ENCODE measurements at regions not wholly inside any gene's neighbourhood (a gene's known extent, or its start where the extent isn't known, plus 50 kb on each side); places are given as distances from the start of the nearest gene placed in this dataset.

DNA sequence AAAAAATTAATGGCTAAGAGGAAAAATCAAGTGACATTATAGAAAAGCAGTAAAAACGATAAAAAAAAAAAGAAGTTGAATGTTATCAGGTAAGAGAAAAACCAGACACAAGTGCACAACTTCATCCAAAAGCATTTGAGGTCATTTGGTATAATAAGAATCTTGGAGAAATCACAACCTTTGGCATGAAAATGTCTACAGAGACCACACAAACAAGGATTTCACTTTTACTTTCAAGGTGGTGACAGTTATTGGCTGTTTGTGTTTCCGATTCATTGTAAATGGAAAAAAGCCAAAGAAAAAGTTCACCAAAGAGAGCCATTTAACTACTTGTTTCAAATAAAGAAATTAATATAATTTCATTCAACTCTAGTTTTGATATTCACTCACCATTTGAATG, 1193.5 kb downstream of the PCDH9 start (continued):
- TF ChIP-seq, protein P1, sequence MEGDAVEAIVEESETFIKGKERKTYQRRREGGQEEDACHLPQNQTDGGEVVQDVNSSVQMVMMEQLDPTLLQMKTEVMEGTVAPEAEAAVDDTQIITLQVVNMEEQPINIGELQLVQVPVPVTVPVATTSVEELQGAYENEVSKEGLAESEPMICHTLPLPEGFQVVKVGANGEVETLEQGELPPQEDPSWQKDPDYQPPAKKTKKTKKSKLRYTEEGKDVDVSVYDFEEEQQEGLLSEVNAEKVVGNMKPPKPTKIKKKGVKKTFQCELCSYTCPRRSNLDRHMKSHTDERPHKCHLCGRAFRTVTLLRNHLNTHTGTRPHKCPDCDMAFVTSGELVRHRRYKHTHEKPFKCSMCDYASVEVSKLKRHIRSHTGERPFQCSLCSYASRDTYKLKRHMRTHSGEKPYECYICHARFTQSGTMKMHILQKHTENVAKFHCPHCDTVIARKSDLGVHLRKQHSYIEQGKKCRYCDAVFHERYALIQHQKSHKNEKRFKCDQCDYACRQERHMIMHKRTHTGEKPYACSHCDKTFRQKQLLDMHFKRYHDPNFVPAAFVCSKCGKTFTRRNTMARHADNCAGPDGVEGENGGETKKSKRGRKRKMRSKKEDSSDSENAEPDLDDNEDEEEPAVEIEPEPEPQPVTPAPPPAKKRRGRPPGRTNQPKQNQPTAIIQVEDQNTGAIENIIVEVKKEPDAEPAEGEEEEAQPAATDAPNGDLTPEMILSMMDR (IDR thresholded peaks at IDR 0.05; ENCODE audit: low read depth, low read length, missing input control) = no peak

DNA sequence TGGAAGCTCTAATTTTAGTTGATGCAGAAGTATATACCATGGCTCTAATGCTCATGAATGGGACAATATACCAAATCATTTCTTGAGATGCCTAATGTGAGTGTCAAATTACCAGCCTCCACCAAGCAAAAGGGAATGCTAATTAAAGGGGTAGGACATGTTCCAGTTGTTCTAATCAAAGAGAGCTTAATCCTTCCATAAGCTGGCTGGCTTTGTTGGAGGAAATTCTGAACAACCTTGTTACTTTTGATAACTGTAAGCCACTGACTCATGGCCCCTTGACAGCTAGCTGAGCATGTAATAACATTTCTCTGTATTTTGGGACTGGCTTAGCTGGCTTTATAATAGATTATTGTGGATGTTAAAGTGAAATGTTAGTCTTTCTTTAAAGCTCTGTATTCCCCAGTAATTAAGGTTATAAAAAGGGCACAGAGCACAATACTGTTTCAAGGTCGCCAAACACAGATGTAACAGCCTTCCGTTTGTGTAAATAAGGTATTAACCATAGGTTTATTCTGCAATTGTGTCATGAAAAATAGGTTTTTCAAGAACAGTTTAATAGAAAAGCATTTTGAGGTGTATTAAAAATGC, 1194.0 kb downstream of the PCDH9 start:
- Histone ChIP-seq H3K4me3 (ENCODE audit: low read depth in 1 of 3, low read length in 3 of 3) (no peak overlapping the region), H3K9me3 (ENCODE audit: control insufficient read depth in 4 of 4, low read length in 3 of 4) (no peaks in the 10 kb centered on the region), H3K27ac (ENCODE audit: low read depth in 1 of 2, low read length in 2 of 2) (no peak overlapping the region), H3K4me1 (ENCODE audit: control insufficient read depth in 4 of 4, insufficient read depth in 4 of 4, low read length in 3 of 4) (no peaks in the 10 kb centered on the region), H3K27me3 (ENCODE audit: control insufficient read depth in 4 of 4, insufficient read depth in 4 of 4, low read length in 3 of 4) (no peaks in the 10 kb centered on the region), H3K9ac (ENCODE audit: low read depth in 1 of 2, low read length in 2 of 2) (no peak overlapping the region), H3K36me3 (ENCODE audit: control insufficient read depth in 4 of 4, insufficient read depth in 3 of 4, low read depth in 1 of 4, low read length in 3 of 4) (no peaks in the 10 kb centered on the region)
- WGBS = 53% methylated on average over 2 of the region's 2 CpGs
- DNase-seq (ENCODE audit: low spot score) = no peak
- TF ChIP-seq NR2F2 (IDR thresholded peaks at IDR 0.05) (no peak), JUND (IDR thresholded peaks at IDR 0.05) (no peak), RXRA (IDR thresholded peaks at IDR 0.05) (no peak), GABPA (IDR thresholded peaks at IDR 0.05 in 1 of 2, conservative IDR thresholded peaks at IDR 0.05 in 1 of 2) (no peak), SP1 (IDR thresholded peaks at IDR 0.05) (no peak), YY1 (IDR thresholded peaks at IDR 0.05) (no peak), FOXA1 (IDR thresholded peaks at IDR 0.05) (no peak), RAD21 (IDR thresholded peaks at IDR 0.05) (no peak), EGR1 (IDR thresholded peaks at IDR 0.05; ENCODE audit: low read depth in 2 of 2) (no peak)
- TF ChIP-seq, protein P2, sequence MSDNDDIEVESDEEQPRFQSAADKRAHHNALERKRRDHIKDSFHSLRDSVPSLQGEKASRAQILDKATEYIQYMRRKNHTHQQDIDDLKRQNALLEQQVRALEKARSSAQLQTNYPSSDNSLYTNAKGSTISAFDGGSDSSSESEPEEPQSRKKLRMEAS (IDR thresholded peaks at IDR 0.05) = no peak
- TF ChIP-seq, protein P3, sequence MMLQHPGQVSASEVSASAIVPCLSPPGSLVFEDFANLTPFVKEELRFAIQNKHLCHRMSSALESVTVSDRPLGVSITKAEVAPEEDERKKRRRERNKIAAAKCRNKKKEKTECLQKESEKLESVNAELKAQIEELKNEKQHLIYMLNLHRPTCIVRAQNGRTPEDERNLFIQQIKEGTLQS (IDR thresholded peaks at IDR 0.05) = no peak
- TF ChIP-seq, protein P1 (IDR thresholded peaks at IDR 0.05; ENCODE audit: low read depth, low read length, missing input control) = no peak
- TF ChIP-seq, protein P4, sequence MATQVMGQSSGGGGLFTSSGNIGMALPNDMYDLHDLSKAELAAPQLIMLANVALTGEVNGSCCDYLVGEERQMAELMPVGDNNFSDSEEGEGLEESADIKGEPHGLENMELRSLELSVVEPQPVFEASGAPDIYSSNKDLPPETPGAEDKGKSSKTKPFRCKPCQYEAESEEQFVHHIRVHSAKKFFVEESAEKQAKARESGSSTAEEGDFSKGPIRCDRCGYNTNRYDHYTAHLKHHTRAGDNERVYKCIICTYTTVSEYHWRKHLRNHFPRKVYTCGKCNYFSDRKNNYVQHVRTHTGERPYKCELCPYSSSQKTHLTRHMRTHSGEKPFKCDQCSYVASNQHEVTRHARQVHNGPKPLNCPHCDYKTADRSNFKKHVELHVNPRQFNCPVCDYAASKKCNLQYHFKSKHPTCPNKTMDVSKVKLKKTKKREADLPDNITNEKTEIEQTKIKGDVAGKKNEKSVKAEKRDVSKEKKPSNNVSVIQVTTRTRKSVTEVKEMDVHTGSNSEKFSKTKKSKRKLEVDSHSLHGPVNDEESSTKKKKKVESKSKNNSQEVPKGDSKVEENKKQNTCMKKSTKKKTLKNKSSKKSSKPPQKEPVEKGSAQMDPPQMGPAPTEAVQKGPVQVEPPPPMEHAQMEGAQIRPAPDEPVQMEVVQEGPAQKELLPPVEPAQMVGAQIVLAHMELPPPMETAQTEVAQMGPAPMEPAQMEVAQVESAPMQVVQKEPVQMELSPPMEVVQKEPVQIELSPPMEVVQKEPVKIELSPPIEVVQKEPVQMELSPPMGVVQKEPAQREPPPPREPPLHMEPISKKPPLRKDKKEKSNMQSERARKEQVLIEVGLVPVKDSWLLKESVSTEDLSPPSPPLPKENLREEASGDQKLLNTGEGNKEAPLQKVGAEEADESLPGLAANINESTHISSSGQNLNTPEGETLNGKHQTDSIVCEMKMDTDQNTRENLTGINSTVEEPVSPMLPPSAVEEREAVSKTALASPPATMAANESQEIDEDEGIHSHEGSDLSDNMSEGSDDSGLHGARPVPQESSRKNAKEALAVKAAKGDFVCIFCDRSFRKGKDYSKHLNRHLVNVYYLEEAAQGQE (IDR thresholded peaks at IDR 0.05) = no peak

Measured in liver (tissue), 8 donors.